ENCODE measurements at regions not wholly inside any gene's neighbourhood (a gene's known extent, or its start where the extent isn't known, plus 50 kb on each side); places are given as distances from the start of the nearest gene placed in this dataset.
"Not testable (repeated sequence)": the region's sequence is repeated elsewhere in the genome, so short reads cannot be mapped to it uniquely, and the experiment has no call there.

GRCh38 chr1:157334041-157334440 lies 195.8 kb upstream of the ETV3 start:
- BruUV-seq (replicated peaks), result no TSS peak
- intact Hi-C loops (cut with micrococcal nuclease), result no loop called here

GRCh38 chr1:157330177-157330576 lies 192.0 kb upstream of the ETV3 start:
- H3K4me3 ChIP-seq (replicated peaks in 1 of 3; ENCODE audit: insufficient read depth in 1 of 3, low read depth in 1 of 3, low read length in 3 of 3); DNase-seq (ENCODE audit: low read depth, low spot score); H3K9ac ChIP-seq (replicated peaks; ENCODE audit: extremely low read depth, insufficient read depth, low read length); H3K4me1 ChIP-seq (ENCODE audit: control insufficient read depth, extremely low read depth, insufficient read depth, low read length); POLR2A ChIA-PET; H3K27me3 ChIP-seq (ENCODE audit: control insufficient read depth in 2 of 2, insufficient read depth in 2 of 2, low read length in 2 of 2); BruUV-seq (replicated peaks); intact Hi-C loops (cut with micrococcal nuclease); CTCF ChIA-PET; FAIRE-seq; H3K36me3 ChIP-seq (ENCODE audit: control insufficient read depth in 2 of 2, extremely low read depth in 1 of 2, insufficient read depth in 2 of 2, low read length in 2 of 2); H3K9me3 ChIP-seq (replicated peaks; ENCODE audit: control insufficient read depth, insufficient read depth, low read length); H3K27ac ChIP-seq (ENCODE audit: insufficient read depth, low read depth, low read length); H3K9me1 ChIP-seq (replicated peaks; ENCODE audit: control insufficient read depth, extremely low read depth, insufficient read depth, low read length); H3K4me2 ChIP-seq (ENCODE audit: insufficient read depth, low read length); H3K79me2 ChIP-seq (ENCODE audit: control insufficient read depth, insufficient read depth, low read length); H2AFZ ChIP-seq (ENCODE audit: low read depth, low read length); dilution Hi-C loops (cut with MboI; ENCODE audit: extremely low pct_ligation_motif_present, low sequenced_read_pairs); H4K20me1 ChIP-seq (replicated peaks; ENCODE audit: control insufficient read depth, extremely low read depth, insufficient read depth, low read length): not testable (repeated sequence)

More at GRCh38 chr1:157334041-157334440, 195.8 kb upstream of the ETV3 start:
- Histone ChIP-seq H3K27me3 (ENCODE audit: control insufficient read depth in 2 of 2, insufficient read depth in 2 of 2, low read length in 2 of 2) (no peaks in the 10 kb centered on the region), H3K4me2 (ENCODE audit: insufficient read depth, low read length) (no peak overlapping the region), H3K4me3 (replicated peaks in 1 of 3; ENCODE audit: insufficient read depth in 1 of 3, low read depth in 1 of 3, low read length in 3 of 3) (no peak overlapping the region), H3K9me1 (replicated peaks; ENCODE audit: control insufficient read depth, extremely low read depth, insufficient read depth, low read length) (no peaks in the 10 kb centered on the region), H3K79me2 (ENCODE audit: control insufficient read depth, insufficient read depth, low read length) (no peaks in the 10 kb centered on the region), H3K9ac (replicated peaks; ENCODE audit: extremely low read depth, insufficient read depth, low read length) (no peak overlapping the region), H4K20me1 (replicated peaks; ENCODE audit: control insufficient read depth, extremely low read depth, insufficient read depth, low read length) (no peaks in the 10 kb centered on the region), H3K36me3 (ENCODE audit: control insufficient read depth in 2 of 2, extremely low read depth in 1 of 2, insufficient read depth in 2 of 2, low read length in 2 of 2) (no peaks in the 10 kb centered on the region), H3K9me3 (replicated peaks; ENCODE audit: control insufficient read depth, insufficient read depth, low read length) (no peaks in the 10 kb centered on the region), H3K4me1 (ENCODE audit: control insufficient read depth, extremely low read depth, insufficient read depth, low read length) (no peaks in the 10 kb centered on the region), H2AFZ (ENCODE audit: low read depth, low read length) (no peak overlapping the region), H3K27ac (ENCODE audit: insufficient read depth, low read depth, low read length) (no peak overlapping the region)
- POLR2A ChIA-PET, result no interaction called here
- CTCF ChIA-PET, result no interaction called here
- FAIRE-seq, result no peak
- dilution Hi-C loops (cut with MboI; ENCODE audit: extremely low pct_ligation_motif_present, low sequenced_read_pairs), result no loop called here
- TF ChIP-seq JUN (IDR thresholded peaks at IDR 0.05; ENCODE audit: borderline replicate concordance, insufficient read depth, insufficient read length, low read depth) (no peak), GATA2 (IDR thresholded peaks at IDR 0.05; ENCODE audit: insufficient read depth, insufficient read length, low read depth, low read length) (no peak), CTCF (IDR thresholded peaks at IDR 0.05; ENCODE audit: extremely low read depth in 1 of 2, insufficient read depth in 1 of 2, low read depth in 1 of 2, low read length in 2 of 2) (no peak), POLR2A (IDR thresholded peaks at IDR 0.05; ENCODE audit: low read depth, low read length) (no peak), EZH2 (IDR thresholded peaks at IDR 0.05; ENCODE audit: borderline replicate concordance, low read depth, low read length, severe bottlenecking) (no peak), POLR2AphosphoS5 (IDR thresholded peaks at IDR 0.05; ENCODE audit: insufficient read depth, low read depth, low read length) (no peak), FOS (IDR thresholded peaks at IDR 0.05; ENCODE audit: borderline replicate concordance, insufficient read depth, low read length) (no peak), MYC (IDR thresholded peaks at IDR 0.05; ENCODE audit: low read depth, low read length) (no peak), MAX (IDR thresholded peaks at IDR 0.05; ENCODE audit: insufficient read depth, insufficient read length) (no peak)
- DNase-seq (ENCODE audit: low read depth, low spot score), result no peak

- DNase-seq (ENCODE audit: low read depth, low spot score); H3K4me2 ChIP-seq (ENCODE audit: insufficient read depth, low read length); H3K27me3 ChIP-seq (ENCODE audit: control insufficient read depth in 2 of 2, insufficient read depth in 2 of 2, low read length in 2 of 2); intact Hi-C loops (cut with micrococcal nuclease); H3K27ac ChIP-seq (ENCODE audit: insufficient read depth, low read depth, low read length); H3K9ac ChIP-seq (replicated peaks; ENCODE audit: extremely low read depth, insufficient read depth, low read length); CTCF ChIA-PET; H3K36me3 ChIP-seq (ENCODE audit: control insufficient read depth in 2 of 2, extremely low read depth in 1 of 2, insufficient read depth in 2 of 2, low read length in 2 of 2); H4K20me1 ChIP-seq (replicated peaks; ENCODE audit: control insufficient read depth, extremely low read depth, insufficient read depth, low read length); H2AFZ ChIP-seq (ENCODE audit: low read depth, low read length); H3K4me1 ChIP-seq (ENCODE audit: control insufficient read depth, extremely low read depth, insufficient read depth, low read length); FAIRE-seq; H3K9me3 ChIP-seq (replicated peaks; ENCODE audit: control insufficient read depth, insufficient read depth, low read length); H3K4me3 ChIP-seq (replicated peaks in 1 of 3; ENCODE audit: insufficient read depth in 1 of 3, low read depth in 1 of 3, low read length in 3 of 3); dilution Hi-C loops (cut with MboI; ENCODE audit: extremely low pct_ligation_motif_present, low sequenced_read_pairs); POLR2A ChIA-PET; H3K79me2 ChIP-seq (ENCODE audit: control insufficient read depth, insufficient read depth, low read length); H3K9me1 ChIP-seq (replicated peaks; ENCODE audit: control insufficient read depth, extremely low read depth, insufficient read depth, low read length); BruUV-seq (replicated peaks): not testable (repeated sequence)
These were observed 189.9 kb upstream of the ETV3 start for GRCh38 chr1:157328120-157328519.

Data from endothelial cell of umbilical vein (primary cell).